ENCODE measurements at regions not wholly inside any gene's neighbourhood (a gene's known extent, or its start where the extent isn't known, plus 50 kb on each side); places are given as distances from the start of the nearest gene placed in this dataset.
A peak's percentile ranks its signal among the peaks of the same experiment; 100 is the strongest.
"Not testable (repeated sequence)": the region's sequence is repeated elsewhere in the genome, so short reads cannot be mapped to it uniquely, and the experiment has no call there.

GRCh38 chr1:148336121-148336918, 146.8 kb downstream of the PPIAL4G start:
- not testable (repeated sequence) for H3K27ac Mint-ChIP-seq (ENCODE audit: unreplicated experiment); H3K36me3 Mint-ChIP-seq (ENCODE audit: unreplicated experiment); DNase-seq (ENCODE audit: extremely low spot score, unreplicated experiment); H3K4me3 Mint-ChIP-seq (ENCODE audit: unreplicated experiment); H3K9me3 Mint-ChIP-seq (ENCODE audit: unreplicated experiment)
- Mint-ChIP-seq H3K27me3 (ENCODE audit: unreplicated experiment) (peaks cover 63% of the 10 kb centered on the region), H3K4me1 (ENCODE audit: unreplicated experiment) (peaks cover 13% of the 10 kb centered on the region)

- Mint-ChIP-seq H3K36me3 (ENCODE audit: unreplicated experiment) (no peaks in the 10 kb centered on the region), H3K9me3 (ENCODE audit: unreplicated experiment) (no peaks in the 10 kb centered on the region), H3K27ac (ENCODE audit: unreplicated experiment) (peak overlapping the region; percentile 97), H3K27me3 (ENCODE audit: unreplicated experiment) (peaks cover 57% of the 10 kb centered on the region), H3K4me3 (ENCODE audit: unreplicated experiment) (peak overlapping the region; percentile 88), H3K4me1 (ENCODE audit: unreplicated experiment) (peaks cover 13% of the 10 kb centered on the region)
- DNase-seq (ENCODE audit: extremely low spot score, unreplicated experiment), result no peak
- no peak for TF ChIP-seq CTCF (IDR thresholded peaks at IDR 0.05)
These were observed 148.6 kb downstream of the PPIAL4G start for GRCh38 chr1:148334339-148335130.

- DNase-seq (ENCODE audit: extremely low spot score, unreplicated experiment), result no peak
- TF ChIP-seq CTCF (IDR thresholded peaks at IDR 0.05), result no peak
- Mint-ChIP-seq H3K27ac (ENCODE audit: unreplicated experiment) (peak overlapping the region; percentile 97), H3K4me1 (ENCODE audit: unreplicated experiment) (peaks cover 13% of the 10 kb centered on the region), H3K27me3 (ENCODE audit: unreplicated experiment) (peaks cover 51% of the 10 kb centered on the region), H3K36me3 (ENCODE audit: unreplicated experiment) (no peaks in the 10 kb centered on the region), H3K4me3 (ENCODE audit: unreplicated experiment) (peak overlapping the region; percentile 88), H3K9me3 (ENCODE audit: unreplicated experiment) (no peaks in the 10 kb centered on the region)
These were observed 149.2 kb downstream of the PPIAL4G start for GRCh38 chr1:148333875-148334338.

DNA sequence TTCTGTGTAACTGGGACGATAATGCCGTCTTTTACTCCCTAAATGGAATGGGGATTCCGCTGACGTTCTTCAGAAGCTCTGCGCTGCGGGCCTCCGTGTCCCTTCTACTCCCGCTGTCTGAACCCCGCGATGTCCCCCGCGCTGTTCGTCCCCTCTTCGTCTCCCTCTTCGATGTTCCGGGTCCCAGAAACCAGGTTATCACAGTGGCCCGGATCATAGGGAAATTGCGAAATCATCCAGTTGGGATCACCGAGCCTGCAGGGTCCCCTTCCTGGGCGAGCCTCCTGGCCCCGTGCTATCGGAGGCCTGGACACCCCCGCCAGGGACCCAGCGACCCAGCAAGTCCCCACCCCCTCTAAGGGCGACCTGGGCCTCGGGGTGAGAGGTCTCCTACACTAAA, 154.2 kb downstream of the PPIAL4G start:
- Mint-ChIP-seq H3K4me1 (ENCODE audit: unreplicated experiment) (peaks cover 5% of the 10 kb centered on the region), H3K27ac (ENCODE audit: unreplicated experiment) (no peak overlapping the region), H3K27me3 (ENCODE audit: unreplicated experiment) (peaks cover 34% of the 10 kb centered on the region), H3K36me3 (ENCODE audit: unreplicated experiment) (no peaks in the 10 kb centered on the region), H3K4me3 (ENCODE audit: unreplicated experiment) (no peak overlapping the region), H3K9me3 (ENCODE audit: unreplicated experiment) (no peaks in the 10 kb centered on the region)
- TF ChIP-seq CTCF (IDR thresholded peaks at IDR 0.05), result no peak
- DNase-seq (ENCODE audit: extremely low spot score, unreplicated experiment), result no peak

- not testable (repeated sequence) for H3K4me3 Mint-ChIP-seq (ENCODE audit: unreplicated experiment); DNase-seq (ENCODE audit: extremely low spot score, unreplicated experiment); H3K36me3 Mint-ChIP-seq (ENCODE audit: unreplicated experiment); H3K27ac Mint-ChIP-seq (ENCODE audit: unreplicated experiment); H3K4me1 Mint-ChIP-seq (ENCODE audit: unreplicated experiment); H3K9me3 Mint-ChIP-seq (ENCODE audit: unreplicated experiment)
- peaks cover 25% of the 10 kb centered on the region for H3K27me3 Mint-ChIP-seq (ENCODE audit: unreplicated experiment)
These were observed 158.1 kb downstream of the PPIAL4G start for GRCh38 chr1:148325031-148325430.

GRCh38 chr1:148324465-148324864, 158.6 kb downstream of the PPIAL4G start:
- not testable (repeated sequence) for H3K36me3 Mint-ChIP-seq (ENCODE audit: unreplicated experiment); H3K9me3 Mint-ChIP-seq (ENCODE audit: unreplicated experiment); H3K4me3 Mint-ChIP-seq (ENCODE audit: unreplicated experiment); H3K27ac Mint-ChIP-seq (ENCODE audit: unreplicated experiment); DNase-seq (ENCODE audit: extremely low spot score, unreplicated experiment); H3K4me1 Mint-ChIP-seq (ENCODE audit: unreplicated experiment)
- H3K27me3 Mint-ChIP-seq (ENCODE audit: unreplicated experiment), result peaks cover 25% of the 10 kb centered on the region

DNA sequence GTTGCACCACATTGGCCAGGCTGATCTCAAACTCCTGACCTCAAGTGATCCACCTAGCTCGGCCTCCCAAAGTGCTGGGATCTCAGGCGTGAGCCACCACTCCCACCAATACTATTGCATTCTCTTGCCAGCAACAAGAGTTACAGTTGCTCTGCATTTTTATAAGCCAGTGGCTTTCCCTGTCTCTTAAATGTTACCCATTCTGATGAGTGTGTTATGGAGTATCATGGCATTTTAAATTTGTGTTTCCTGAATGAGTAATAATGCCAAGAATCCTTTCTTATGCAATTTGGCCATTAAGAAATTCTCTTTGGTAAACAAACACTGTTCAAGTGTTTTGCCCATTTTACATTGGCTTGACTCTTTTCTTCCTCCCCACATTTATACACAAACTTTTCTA, 163.0 kb downstream of the PPIAL4G start:
- not testable (repeated sequence) for H3K4me3 Mint-ChIP-seq (ENCODE audit: unreplicated experiment); DNase-seq (ENCODE audit: extremely low spot score, unreplicated experiment); H3K27ac Mint-ChIP-seq (ENCODE audit: unreplicated experiment); H3K36me3 Mint-ChIP-seq (ENCODE audit: unreplicated experiment); H3K9me3 Mint-ChIP-seq (ENCODE audit: unreplicated experiment); H3K4me1 Mint-ChIP-seq (ENCODE audit: unreplicated experiment)
- H3K27me3 Mint-ChIP-seq (ENCODE audit: unreplicated experiment), result peaks cover 42% of the 10 kb centered on the region

Measured in osteocyte (in vitro differentiated cells).